Endothelial cell of umbilical vein (primary cell): ENCODE measurements at regions not wholly inside any gene's neighbourhood (a gene's known extent, or its start where the extent isn't known, plus 50 kb on each side); places are given as distances from the start of the nearest gene placed in this dataset.

Experiments used
- BruUV-seq: library from RNA; stranded (reverse); fragments of 400-500 nt; replicated peaks from 2 replicates; lab custom pipeline; 2021; lab: Mats Ljungman, UMichigan
- CTCF ChIA-PET: fragments of 300-600, 350-600 bp; sonication (Branson Sonifier 250); formaldehyde crosslinking; loops from one replicate; lab custom pipeline; 2021; ENCODE audit warnings: antibody characterized with exemption, inconsistent platforms; lab: Charles Lee
- POLR2A ChIA-PET: fragments of 300-600, 350-600 bp; sonication (Branson Sonifier 250); formaldehyde crosslinking; loops from one replicate; lab custom pipeline; 2021; ENCODE audit warnings: antibody characterized with exemption, inconsistent platforms; lab: Charles Lee
- DNase-seq: peaks from one replicate; pipeline ENCODE4 v3.0.0-alpha.2; 2011; ENCODE audit warnings: low read depth, low spot score
- FAIRE-seq: peaks from 2 replicates; lab custom pipeline; 2011; peaks lifted over from hg19 to GRCh38; lab: Jason Lieb, UNC
- H2AFZ ChIP-seq: 2 replicates; pipeline ENCODE4 v1.6.0; 2012; ENCODE audit warnings: low read depth, low read length, control low read depth, inconsistent platforms
- H3K27ac ChIP-seq: 2 replicates; pipeline ENCODE4 v1.5.1; 2011; ENCODE audit warnings: low read depth, mild to moderate bottlenecking, control low read depth, low read length, moderate library complexity; ENCODE audit not compliant: insufficient read depth
- H3K27me3 ChIP-seq, 2 experiments: 2 replicates each; pipeline versions ENCODE4 v1.6.0 to v1.6.1; 2011; ENCODE audit warnings: low read length in 2 of 2, mixed read lengths in 1 of 2; ENCODE audit not compliant: control insufficient read depth in 2 of 2, insufficient read depth in 2 of 2
- H3K36me3 ChIP-seq, 2 experiments: 2 replicates in 1 of 2; 3 replicates in 1 of 2; pipeline ENCODE4 v1.5.1; 2011; ENCODE audit warnings: low read length in 2 of 2, mild to moderate bottlenecking in 1 of 2, moderate library complexity in 1 of 2; ENCODE audit not compliant: control insufficient read depth in 2 of 2, insufficient read depth in 2 of 2; ENCODE audit errors: extremely low read depth in 1 of 2
- H3K4me1 ChIP-seq: 3 replicates; pipeline ENCODE4 v1.5.1; 2011; ENCODE audit warnings: mild to moderate bottlenecking, low read length; ENCODE audit not compliant: control insufficient read depth, insufficient read depth; ENCODE audit errors: extremely low read depth
- H3K4me2 ChIP-seq: 2 replicates; pipeline ENCODE4 v1.6.1; 2011; ENCODE audit warnings: low read length, control low read depth, mixed read lengths; ENCODE audit not compliant: insufficient read depth
- H3K4me3 ChIP-seq, 3 experiments: fragments of 200-600 bp in 1 of 3; sonication (generic), shearing (Covaris generic) in 1 of 3; replicated peaks in 1 of 3; 2 replicates each; pipeline ENCODE4 v1.5.1; 2011 to 2016; ENCODE audit warnings: control low read depth in 3 of 3, low read length in 3 of 3, mild to moderate bottlenecking in 2 of 3, inconsistent platforms in 1 of 3, low read depth in 1 of 3, moderate library complexity in 1 of 3; ENCODE audit not compliant: insufficient read depth in 1 of 3
- H3K79me2 ChIP-seq: 2 replicates; pipeline ENCODE4 v1.6.0; 2012; ENCODE audit warnings: low read length, inconsistent platforms; ENCODE audit not compliant: control insufficient read depth, insufficient read depth
- H3K9ac ChIP-seq: replicated peaks from 2 replicates; pipeline ENCODE3; 2011; ENCODE audit warnings: low read length, control low read depth; ENCODE audit not compliant: insufficient read depth; ENCODE audit errors: extremely low read depth
- H3K9me1 ChIP-seq: replicated peaks from 3 replicates; pipeline ENCODE4 v1.6.0; 2011; ENCODE audit warnings: mild to moderate bottlenecking, low read length; ENCODE audit not compliant: control insufficient read depth, insufficient read depth; ENCODE audit errors: extremely low read depth
- H3K9me3 ChIP-seq: replicated peaks from 2 replicates; pipeline ENCODE4 v1.5.1; 2012; ENCODE audit warnings: low read length, inconsistent platforms; ENCODE audit not compliant: control insufficient read depth, insufficient read depth
- H4K20me1 ChIP-seq: replicated peaks from 2 replicates; pipeline ENCODE3; 2011; ENCODE audit warnings: mild to moderate bottlenecking, low read length; ENCODE audit not compliant: control insufficient read depth, insufficient read depth; ENCODE audit errors: extremely low read depth
- CTCF ChIP-seq, 2 donors: IDR thresholded peaks; 1 replicate in 1 of 2; 2 replicates in 1 of 2; pipeline ENCODE4 v1.5.1; 2011; ENCODE audit warnings: low read length in 2 of 2, mild to moderate bottlenecking in 2 of 2, moderate library complexity in 2 of 2, control low read depth in 1 of 2, inconsistent platforms in 1 of 2, low read depth in 1 of 2; ENCODE audit not compliant: insufficient read depth in 1 of 2; ENCODE audit errors: extremely low read depth in 1 of 2
- EZH2 ChIP-seq: IDR thresholded peaks from 2 replicates; pipeline ENCODE4 v1.6.1; 2012; ENCODE audit warnings: borderline replicate concordance, low read depth, mild to moderate bottlenecking, moderate library complexity, low read length, inconsistent platforms; ENCODE audit not compliant: severe bottlenecking
- FOS ChIP-seq: IDR thresholded peaks from 2 replicates; pipeline ENCODE4 v1.6.1; 2011; ENCODE audit warnings: mild to moderate bottlenecking, low read length, moderate library complexity, borderline replicate concordance; ENCODE audit not compliant: insufficient read depth
- GATA2 ChIP-seq: IDR thresholded peaks from 2 replicates; pipeline ENCODE4 v1.7.0; 2011; ENCODE audit warnings: low read depth, mild to moderate bottlenecking, moderate library complexity, mixed read lengths, low read length; ENCODE audit not compliant: insufficient read length, insufficient read depth
- JUN ChIP-seq: IDR thresholded peaks from 2 replicates; pipeline ENCODE4 v1.6.1; 2011; ENCODE audit warnings: borderline replicate concordance, low read depth; ENCODE audit not compliant: insufficient read length, insufficient read depth
- MYC ChIP-seq: IDR thresholded peaks from one replicate; pipeline ENCODE4 v1.6.1; 2011; ENCODE audit warnings: mild to moderate bottlenecking, low read depth, low read length
- POLR2A ChIP-seq: IDR thresholded peaks from 2 replicates; pipeline ENCODE4 v1.6.1; 2012; ENCODE audit warnings: low read depth, mild to moderate bottlenecking, control low read depth, low read length
- POLR2AphosphoS5 ChIP-seq: IDR thresholded peaks from 2 replicates; pipeline ENCODE4 v1.6.1; 2012; ENCODE audit warnings: low read depth, mild to moderate bottlenecking, control low read depth, low read length, moderate library complexity; ENCODE audit not compliant: insufficient read depth
- dilution Hi-C: fragments of 300-500 bp; cut with MboI; formaldehyde crosslinking; loops from one replicate; pipeline ENCODE4 v1.15.0; 2019; ENCODE audit warnings: low sequenced_read_pairs; ENCODE audit not compliant: extremely low pct_ligation_motif_present
- intact Hi-C: fragments of 100-400 bp; cut with micrococcal nuclease; formaldehyde crosslinking; loops from one replicate; pipeline ENCODE4 v1.10.0; 2022
- TF ChIP-seq, protein P1 (sequence below): IDR thresholded peaks from 2 replicates; pipeline ENCODE4 v1.6.1; 2011; ENCODE audit not compliant: insufficient read depth, insufficient read length

GRCh38 chrX:20720954-20721626, 454.4 kb upstream of the RPS6KA3 start:
- H3K9me1 ChIP-seq, result no peaks in the 10 kb centered on the region
- FAIRE-seq (no peak), DNase-seq (no peak)
- H3K79me2 ChIP-seq, result no peaks in the 10 kb centered on the region
- H3K9ac ChIP-seq, result no peak overlapping the region
- CTCF ChIA-PET, result no interaction called here
- no peaks in the 10 kb centered on the region for H3K4me1 ChIP-seq
- H3K27ac ChIP-seq, result no peak overlapping the region
- H3K27me3 ChIP-seq, result no peaks in the 10 kb centered on the region
- POLR2A ChIA-PET, result no interaction called here
- TF ChIP-seq CTCF (IDR thresholded peaks at IDR 0.05; ENCODE audit: extremely low read depth in 1 of 2, insufficient read depth in 1 of 2, low read depth in 1 of 2, low read length in 2 of 2), result no peak
- no peak for TF ChIP-seq POLR2A
- no peak for TF ChIP-seq FOS
- no peak for TF ChIP-seq POLR2AphosphoS5
- TF ChIP-seq EZH2, result no peak
- TF ChIP-seq MYC, result no peak
- TF ChIP-seq GATA2, result no peak
- TF ChIP-seq, protein P1, sequence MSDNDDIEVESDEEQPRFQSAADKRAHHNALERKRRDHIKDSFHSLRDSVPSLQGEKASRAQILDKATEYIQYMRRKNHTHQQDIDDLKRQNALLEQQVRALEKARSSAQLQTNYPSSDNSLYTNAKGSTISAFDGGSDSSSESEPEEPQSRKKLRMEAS, result no peak
- TF ChIP-seq JUN, result no peak
- no TSS peak for BruUV-seq
- no peak overlapping the region for H2AFZ ChIP-seq
- dilution Hi-C loops, result no loop called here
- no peaks in the 10 kb centered on the region for H4K20me1 ChIP-seq
- no peaks in the 10 kb centered on the region for H3K9me3 ChIP-seq
- no peak overlapping the region for H3K4me3 ChIP-seq
- no peaks in the 10 kb centered on the region for H3K36me3 ChIP-seq
- intact Hi-C loops, result no loop called here
- no peak overlapping the region for H3K4me2 ChIP-seq
